ENCODE measurements at regions not wholly inside any gene's neighbourhood (a gene's known extent, or its start where the extent isn't known, plus 50 kb on each side); places are given as distances from the start of the nearest gene placed in this dataset.

GRCh38 chr12:115398311-115398781 lies 714.4 kb upstream of the TBX3 start:
- H3K4me3 ChIP-seq (replicated peaks in 1 of 2; ENCODE audit: low read depth in 2 of 2, low read length in 2 of 2): no peak overlapping the region
- peak; percentile 16 to 42 for DNase-seq (ENCODE audit: low read depth in 2 of 2)
- TF ChIP-seq CTCF (IDR thresholded peaks at IDR 0.05; ENCODE audit: low read depth, low read length): no peak

- H3K4me3 ChIP-seq (replicated peaks in 1 of 2; ENCODE audit: low read depth in 2 of 2, low read length in 2 of 2): no peak overlapping the region
- no peak for DNase-seq (ENCODE audit: low read depth in 2 of 2)
- TF ChIP-seq CTCF (IDR thresholded peaks at IDR 0.05; ENCODE audit: low read depth, low read length): no peak
These were observed 712.6 kb upstream of the TBX3 start for GRCh38 chr12:115396567-115396966.

GRCh38 chr12:115394496-115395220 lies 710.7 kb upstream of the TBX3 start:
- no peak overlapping the region for H3K4me3 ChIP-seq (replicated peaks in 1 of 2; ENCODE audit: low read depth in 2 of 2, low read length in 2 of 2)
- TF ChIP-seq CTCF (IDR thresholded peaks at IDR 0.05; ENCODE audit: low read depth, low read length): no peak
- DNase-seq (ENCODE audit: low read depth in 2 of 2): peak in 1 of 2 donors; percentile 16

- no peak overlapping the region for H3K4me3 ChIP-seq (replicated peaks in 1 of 2; ENCODE audit: low read depth in 2 of 2, low read length in 2 of 2)
- no peak for TF ChIP-seq CTCF (IDR thresholded peaks at IDR 0.05; ENCODE audit: low read depth, low read length)
- DNase-seq (ENCODE audit: low read depth in 2 of 2): no peak
These were observed 704.2 kb upstream of the TBX3 start for GRCh38 chr12:115388139-115388538.

GRCh38 chr12:115387467-115387901 lies 703.5 kb upstream of the TBX3 start:
- no peak overlapping the region for H3K4me3 ChIP-seq (replicated peaks in 1 of 2; ENCODE audit: low read depth in 2 of 2, low read length in 2 of 2)
- no peak for DNase-seq (ENCODE audit: low read depth in 2 of 2)
- no peak for TF ChIP-seq CTCF (IDR thresholded peaks at IDR 0.05; ENCODE audit: low read depth, low read length)

- no peak for TF ChIP-seq CTCF (IDR thresholded peaks at IDR 0.05; ENCODE audit: low read depth, low read length)
- H3K4me3 ChIP-seq (replicated peaks in 1 of 2; ENCODE audit: low read depth in 2 of 2, low read length in 2 of 2): no peak overlapping the region
- DNase-seq (ENCODE audit: low read depth in 2 of 2): no peak
These were observed 703.0 kb upstream of the TBX3 start for GRCh38 chr12:115386946-115387345.

GRCh38 chr12:115385141-115385540 lies 701.2 kb upstream of the TBX3 start:
- no peak for DNase-seq (ENCODE audit: low read depth in 2 of 2)
- TF ChIP-seq CTCF (IDR thresholded peaks at IDR 0.05; ENCODE audit: low read depth, low read length): no peak
- no peak overlapping the region for H3K4me3 ChIP-seq (replicated peaks in 1 of 2; ENCODE audit: low read depth in 2 of 2, low read length in 2 of 2)
